GM12878 (cell line): ENCODE measurements at regions not wholly inside any gene's neighbourhood (a gene's known extent, or its start where the extent isn't known, plus 50 kb on each side); places are given as distances from the start of the nearest gene placed in this dataset.

Source experiments
- ATAC-seq: fragments of 200-7000 bp; cut with Tn5 transposase; 3 replicates; pipeline ENCODE4 v1.9.1; 2020; ENCODE audit warnings: mild to moderate bottlenecking, moderate library complexity
- BruUV-seq: library from RNA; stranded (reverse); fragments of 400-500 nt; replicated peaks from 2 replicates; lab custom pipeline; 2021; lab: Mats Ljungman, UMichigan
- CTCF ChIA-PET: fragments of 300-600 bp; sonication (Branson Sonifier 250); formaldehyde crosslinking; extraction: SDS; loops from one replicate; lab custom pipeline; 2021; ENCODE audit warnings: inconsistent platforms; lab: Yijun Ruan, JAX
- POLR2A ChIA-PET: fragments of 350-600 bp; formaldehyde crosslinking; extraction: SDS; loops from one replicate; lab custom pipeline; 2021; ENCODE audit warnings: inconsistent platforms; lab: Charles Lee
- RAD21 ChIA-PET: fragments of 300-600 bp; sonication (Branson Sonifier 250); formaldehyde crosslinking; loops from one replicate; lab custom pipeline; 2023; ENCODE audit warnings: antibody characterized with exemption; ENCODE audit not compliant: unreplicated experiment; lab: Charles Lee
- SMC1A ChIA-PET: fragments of 300-600 bp; sonication (Branson Sonifier 250); formaldehyde crosslinking; loops from one replicate; lab custom pipeline; 2023; ENCODE audit not compliant: unreplicated experiment, uncharacterized antibody; lab: Charles Lee
- DNase-seq: peaks from one replicate; pipeline ENCODE4 v3.0.0-alpha.2; 2011; ENCODE audit warnings: low read depth, low spot score
- FAIRE-seq: peaks from 3 replicates; lab custom pipeline; 2011; peaks lifted over from hg19 to GRCh38; lab: Jason Lieb, UNC
- H2AFZ ChIP-seq: 2 replicates; pipeline ENCODE4 v1.6.0; 2011; ENCODE audit warnings: low read depth, low read length, control low read depth; ENCODE audit not compliant: control insufficient read depth
- H3K27ac ChIP-seq: 2 replicates; pipeline ENCODE4 v1.5.1; 2011; ENCODE audit warnings: control low read depth; ENCODE audit not compliant: control insufficient read depth, insufficient read depth
- H3K27me3 ChIP-seq, 2 experiments: replicated peaks in 1 of 2; 2 replicates each; pipeline versions ENCODE4 v1.6.0 to v1.6.1; 2011; ENCODE audit warnings: low read length in 1 of 2; ENCODE audit not compliant: control insufficient read depth in 2 of 2, insufficient read depth in 2 of 2
- H3K36me3 ChIP-seq, 2 experiments: 2 replicates each; pipeline ENCODE4 v1.5.1; 2011; ENCODE audit warnings: low read length in 1 of 2; ENCODE audit not compliant: control insufficient read depth in 2 of 2, insufficient read depth in 2 of 2
- H3K4me1 ChIP-seq: 2 replicates; pipeline ENCODE4 v1.6.1; 2011; ENCODE audit warnings: mild to moderate bottlenecking, low read length, moderate library complexity, mixed read lengths; ENCODE audit not compliant: control insufficient read depth, insufficient read depth
- H3K4me2 ChIP-seq: 2 replicates; pipeline ENCODE4 v1.6.0; 2011; ENCODE audit warnings: control low read depth; ENCODE audit not compliant: control insufficient read depth, insufficient read depth
- H3K4me3 ChIP-seq: fragments of 200-600 bp; sonication (generic); 2 replicates; pipeline ENCODE4 v1.5.1; 2016
- H3K79me2 ChIP-seq: 2 replicates; pipeline ENCODE4 v1.6.0; 2011; ENCODE audit warnings: low read length; ENCODE audit not compliant: control insufficient read depth, insufficient read depth
- H3K9ac ChIP-seq: 2 replicates; pipeline ENCODE4 v1.8.0; 2011; ENCODE audit warnings: low read length, control low read depth, mixed read lengths; ENCODE audit not compliant: control insufficient read depth, insufficient read depth
- H3K9me3 ChIP-seq: replicated peaks from 3 replicates; pipeline ENCODE4 v1.5.1; 2011; ENCODE audit warnings: mild to moderate bottlenecking, low read length; ENCODE audit not compliant: control insufficient read depth, insufficient read depth
- H4K20me1 ChIP-seq: 2 replicates; pipeline ENCODE4 v1.6.0; 2011; ENCODE audit not compliant: control insufficient read depth, insufficient read depth
- CBFB ChIP-seq: IDR thresholded peaks from 2 replicates; pipeline ENCODE4 v1.6.1; 2016; ENCODE audit warnings: antibody characterized with exemption, low read depth
- CHD1 ChIP-seq: IDR thresholded peaks from 2 replicates; pipeline ENCODE4 v1.6.1; 2012; ENCODE audit warnings: low read depth, low read length, improper control_type of control experiment
- CHD4 ChIP-seq: fragments of 200-600 bp; sonication (generic); IDR thresholded peaks from 2 replicates; pipeline ENCODE4 v1.6.1; 2016; ENCODE audit warnings: mild to moderate bottlenecking
- HDAC6 ChIP-seq: fragments of 200-600 bp; sonication (generic); IDR thresholded peaks from one replicate; pipeline ENCODE4 v1.8.0; 2017; ENCODE audit warnings: antibody characterized with exemption; ENCODE audit not compliant: unreplicated experiment
- RFX5 ChIP-seq: IDR thresholded peaks from 2 replicates; pipeline ENCODE4 v1.6.1; 2011; ENCODE audit warnings: low read depth, low read length, improper control_type of control experiment
- SMAD1 ChIP-seq: fragments of 450-650 bp; IDR thresholded peaks from 2 replicates; pipeline ENCODE4 v1.6.1; 2018; ENCODE audit warnings: mild to moderate bottlenecking, low read depth; ENCODE audit not compliant: partially characterized antibody
- SUZ12 ChIP-seq: fragments of 200-600 bp; sonication (generic); IDR thresholded peaks from one replicate; pipeline ENCODE4 v1.6.1; 2018; ENCODE audit warnings: antibody characterized with exemption, mild to moderate bottlenecking; ENCODE audit not compliant: unreplicated experiment
- WGBS: methylation state at CpG from one replicate; pipeline ENCODE4 v1.1.6; 2016; ENCODE audit warnings: low lambda C conversion rate; ENCODE audit not compliant: insufficient replicate concordance, insufficient coverage; ENCODE audit errors: missing lambda C conversion rate; 5-methylcytosine and 5-hydroxymethylcytosine counted together
- in situ Hi-C: fragments of 300-500 bp; cut with MboI; formaldehyde crosslinking; loops from 9 replicates; pipeline ENCODE4 v1.14.3; 2018; ENCODE audit warnings: mixed read lengths
- intact Hi-C: fragments of 100-400 bp; cut with micrococcal nuclease; formaldehyde crosslinking; loops from one replicate; pipeline ENCODE4 v1.14.2; 2022; ENCODE audit not compliant: unreplicated experiment
- TF ChIP-seq, protein P1 (sequence below): fragments of 150-350 bp; IDR thresholded peaks from 2 replicates; pipeline ENCODE4 v1.6.1; 2016; ENCODE audit warnings: low read depth, low read length

DNA sequence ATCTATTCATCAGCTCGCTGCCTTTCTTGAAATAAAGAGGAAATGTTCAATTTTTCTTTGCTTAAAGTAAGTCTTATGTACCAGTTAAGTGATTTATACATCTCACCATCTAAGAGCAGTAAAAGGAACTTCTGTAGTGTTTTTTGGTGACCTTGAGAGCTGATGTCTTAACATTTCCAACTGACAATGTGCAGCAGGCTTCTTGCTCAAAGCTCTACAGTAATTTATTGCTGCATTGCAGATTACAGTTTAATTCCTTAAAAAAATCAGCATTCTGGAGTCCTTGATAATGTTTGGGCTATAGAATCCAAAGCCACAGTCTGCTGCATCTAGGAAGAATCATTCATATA lies 61.6 kb downstream of the DIPK2A start:
- Histone ChIP-seq H2AFZ (peak overlapping the region; percentile 52; the same call in 1 of the 2 replicates), H3K79me2 (no peaks in the 10 kb centered on the region), H3K4me2 (peak overlapping the region; percentile 70), H3K36me3 (no peaks in the 10 kb centered on the region), H3K27me3 (no peaks in the 10 kb centered on the region), H3K4me1 (peaks cover 33% of the 10 kb centered on the region), H3K4me3 (no peak overlapping the region; the same call in 1 of the 2 replicates), H3K9me3 (no peaks in the 10 kb centered on the region), H3K9ac (no peak overlapping the region; the same call in 1 of the 2 replicates)
- no TSS peak for BruUV-seq
- FAIRE-seq: no peak
- intact Hi-C loops: no loop called here
- ChIA-PET POLR2A (no interaction called here), CTCF (interaction anchor here (0.7 to 3.0 kb wide), 3 partner anchors 14 to 61 kb away, joined by 3 to 14 read pairs (median 7); partner anchors contain the start of gene DIPK2A), SMC1A (interaction anchor here (0.6 to 7.5 kb wide), 3 partner anchors 28 to 196 kb away, joined by 3 to 53 read pairs (median 3); no protein-coding TSS in a partner anchor), RAD21 (interaction anchor here (1.2 to 1.4 kb wide), 2 partner anchors 57 to 61 kb away, joined by 5 to 6 read pairs; partner anchors contain the start of gene DIPK2A)
- 0% methylated on average over 1 of the region's 1 CpG for WGBS
- in situ Hi-C loops: no loop called here
- no peak for ATAC-seq
- TF ChIP-seq CBFB: no peak
- no peak for TF ChIP-seq HDAC6
- TF ChIP-seq, all 136 proteins: peak for 0
- no peak for DNase-seq
- H3K27ac ChIP-seq: peak overlapping the region; percentile 45
- no peaks in the 10 kb centered on the region for H4K20me1 ChIP-seq

DNA sequence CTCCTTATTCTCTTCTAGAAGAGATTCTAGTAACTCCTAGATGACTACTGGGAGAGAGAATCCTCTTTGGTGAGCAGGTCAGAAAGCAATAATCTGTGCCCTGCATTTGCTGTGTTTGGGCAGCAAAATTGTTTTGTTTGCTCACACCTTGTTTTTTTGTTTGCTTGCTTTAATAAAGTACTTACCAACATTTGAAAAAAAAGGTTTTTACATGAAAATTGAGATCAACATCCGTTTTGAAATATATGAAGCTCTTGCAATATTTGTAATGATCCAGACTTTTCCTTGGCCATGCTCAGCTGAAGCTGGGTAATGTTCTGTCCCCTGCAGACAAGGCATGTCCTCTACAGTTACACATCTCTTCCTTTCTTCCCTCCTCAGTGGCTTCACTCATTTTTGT lies 62.2 kb downstream of the DIPK2A start:
- ATAC-seq (no peak), DNase-seq (no peak), FAIRE-seq (no peak)
- Histone ChIP-seq H3K27me3 (no peaks in the 10 kb centered on the region), H3K27ac (no peak overlapping the region; the same call in 1 of the 2 replicates), H3K79me2 (no peaks in the 10 kb centered on the region), H2AFZ (peak overlapping the region; percentile 52; the same call in 1 of the 2 replicates), H3K4me3 (no peak overlapping the region), H3K36me3 (no peaks in the 10 kb centered on the region), H3K4me1 (peaks cover 28% of the 10 kb centered on the region), H3K4me2 (no peak overlapping the region), H3K9ac (no peak overlapping the region), H3K9me3 (no peaks in the 10 kb centered on the region), H4K20me1 (no peaks in the 10 kb centered on the region)
- 59% methylated on average over 1 of the region's 1 CpG for WGBS
- SMC1A ChIA-PET: interaction anchor here (1.6 to 7.5 kb wide), 2 partner anchors 29 to 58 kb away, joined by 3 to 53 read pairs; no protein-coding TSS in a partner anchor
- in situ Hi-C loops: no loop called here
- POLR2A ChIA-PET: no interaction called here
- intact Hi-C loops: no loop called here
- no TSS peak for BruUV-seq
- no peak for TF ChIP-seq CHD1
- no peak for TF ChIP-seq RFX5
- TF ChIP-seq, protein P1, sequence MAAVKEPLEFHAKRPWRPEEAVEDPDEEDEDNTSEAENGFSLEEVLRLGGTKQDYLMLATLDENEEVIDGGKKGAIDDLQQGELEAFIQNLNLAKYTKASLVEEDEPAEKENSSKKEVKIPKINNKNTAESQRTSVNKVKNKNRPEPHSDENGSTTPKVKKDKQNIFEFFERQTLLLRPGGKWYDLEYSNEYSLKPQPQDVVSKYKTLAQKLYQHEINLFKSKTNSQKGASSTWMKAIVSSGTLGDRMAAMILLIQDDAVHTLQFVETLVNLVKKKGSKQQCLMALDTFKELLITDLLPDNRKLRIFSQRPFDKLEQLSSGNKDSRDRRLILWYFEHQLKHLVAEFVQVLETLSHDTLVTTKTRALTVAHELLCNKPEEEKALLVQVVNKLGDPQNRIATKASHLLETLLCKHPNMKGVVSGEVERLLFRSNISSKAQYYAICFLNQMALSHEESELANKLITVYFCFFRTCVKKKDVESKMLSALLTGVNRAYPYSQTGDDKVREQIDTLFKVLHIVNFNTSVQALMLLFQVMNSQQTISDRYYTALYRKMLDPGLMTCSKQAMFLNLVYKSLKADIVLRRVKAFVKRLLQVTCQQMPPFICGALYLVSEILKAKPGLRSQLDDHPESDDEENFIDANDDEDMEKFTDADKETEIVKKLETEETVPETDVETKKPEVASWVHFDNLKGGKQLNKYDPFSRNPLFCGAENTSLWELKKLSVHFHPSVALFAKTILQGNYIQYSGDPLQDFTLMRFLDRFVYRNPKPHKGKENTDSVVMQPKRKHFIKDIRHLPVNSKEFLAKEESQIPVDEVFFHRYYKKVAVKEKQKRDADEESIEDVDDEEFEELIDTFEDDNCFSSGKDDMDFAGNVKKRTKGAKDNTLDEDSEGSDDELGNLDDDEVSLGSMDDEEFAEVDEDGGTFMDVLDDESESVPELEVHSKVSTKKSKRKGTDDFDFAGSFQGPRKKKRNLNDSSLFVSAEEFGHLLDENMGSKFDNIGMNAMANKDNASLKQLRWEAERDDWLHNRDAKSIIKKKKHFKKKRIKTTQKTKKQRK: no peak
- TF ChIP-seq SUZ12: no peak
- TF ChIP-seq CHD4: no peak
- no peak for TF ChIP-seq SMAD1
- RAD21 ChIA-PET: interaction anchor here (1.0 to 1.2 kb wide), 2 partner anchors 57 to 62 kb away, joined by 3 to 6 read pairs; partner anchors contain the start of gene DIPK2A
- CTCF ChIA-PET: interaction anchor here (2.7 kb wide), 1 partner anchor 58 kb away, joined by 7 read pairs; no protein-coding TSS in a partner anchor
